ENCODE measurements at regions not wholly inside any gene's neighbourhood (a gene's known extent, or its start where the extent isn't known, plus 50 kb on each side); places are given as distances from the start of the nearest gene placed in this dataset.

- intact Hi-C loops (cut with micrococcal nuclease), result no loop called here
- DNase-seq (ENCODE audit: unreplicated experiment), result no peak
- H3K9me3 Mint-ChIP-seq (ENCODE audit: unreplicated experiment), result no peaks in the 10 kb centered on the region
- ChIA-PET CTCF (no interaction called here), POLR2A (no interaction called here)
- H3K36me3 Mint-ChIP-seq (ENCODE audit: insufficient read depth, unreplicated experiment), result no peaks in the 10 kb centered on the region
- H3K27ac Mint-ChIP-seq (ENCODE audit: low read depth, unreplicated experiment), result no peak overlapping the region
- H3K4me3 Mint-ChIP-seq (ENCODE audit: unreplicated experiment), result no peak overlapping the region
- H3K27me3 Mint-ChIP-seq (ENCODE audit: insufficient read depth, unreplicated experiment), result no peaks in the 10 kb centered on the region
- TF ChIP-seq, protein P1, sequence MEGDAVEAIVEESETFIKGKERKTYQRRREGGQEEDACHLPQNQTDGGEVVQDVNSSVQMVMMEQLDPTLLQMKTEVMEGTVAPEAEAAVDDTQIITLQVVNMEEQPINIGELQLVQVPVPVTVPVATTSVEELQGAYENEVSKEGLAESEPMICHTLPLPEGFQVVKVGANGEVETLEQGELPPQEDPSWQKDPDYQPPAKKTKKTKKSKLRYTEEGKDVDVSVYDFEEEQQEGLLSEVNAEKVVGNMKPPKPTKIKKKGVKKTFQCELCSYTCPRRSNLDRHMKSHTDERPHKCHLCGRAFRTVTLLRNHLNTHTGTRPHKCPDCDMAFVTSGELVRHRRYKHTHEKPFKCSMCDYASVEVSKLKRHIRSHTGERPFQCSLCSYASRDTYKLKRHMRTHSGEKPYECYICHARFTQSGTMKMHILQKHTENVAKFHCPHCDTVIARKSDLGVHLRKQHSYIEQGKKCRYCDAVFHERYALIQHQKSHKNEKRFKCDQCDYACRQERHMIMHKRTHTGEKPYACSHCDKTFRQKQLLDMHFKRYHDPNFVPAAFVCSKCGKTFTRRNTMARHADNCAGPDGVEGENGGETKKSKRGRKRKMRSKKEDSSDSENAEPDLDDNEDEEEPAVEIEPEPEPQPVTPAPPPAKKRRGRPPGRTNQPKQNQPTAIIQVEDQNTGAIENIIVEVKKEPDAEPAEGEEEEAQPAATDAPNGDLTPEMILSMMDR (IDR thresholded peaks at IDR 0.05; ENCODE audit: unreplicated experiment), result no peak
- no TSS peak for BruUV-seq (replicated peaks)
- no peaks in the 10 kb centered on the region for H3K4me1 Mint-ChIP-seq (ENCODE audit: insufficient read depth, unreplicated experiment)
These were observed 238.8 kb upstream of the MYT1L start for GRCh38 chr2:2569836-2570235.

DNA sequence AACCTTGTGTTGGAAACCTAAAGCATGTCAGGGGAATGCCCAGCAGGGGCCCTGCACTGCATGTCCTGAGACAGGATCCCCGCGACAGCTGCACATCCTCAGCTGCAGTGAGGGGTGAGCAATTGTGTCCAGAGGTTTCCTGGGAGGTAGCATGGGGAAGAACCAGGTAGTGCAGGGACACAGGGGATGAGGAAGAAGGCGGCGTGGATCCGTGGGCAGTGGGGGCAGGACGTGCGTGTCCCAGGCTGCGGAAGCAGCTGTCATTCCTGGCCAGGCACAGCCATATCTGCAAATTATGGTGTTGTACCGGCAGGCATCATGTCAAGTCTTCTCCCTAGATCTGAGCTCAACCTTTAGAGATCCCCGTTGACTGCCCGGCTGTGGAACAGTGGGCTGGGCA, 238.2 kb upstream of the MYT1L start:
- Mint-ChIP-seq H3K4me3 (ENCODE audit: unreplicated experiment) (no peak overlapping the region), H3K27ac (ENCODE audit: low read depth, unreplicated experiment) (no peak overlapping the region), H3K4me1 (ENCODE audit: insufficient read depth, unreplicated experiment) (no peaks in the 10 kb centered on the region), H3K9me3 (ENCODE audit: unreplicated experiment) (no peaks in the 10 kb centered on the region), H3K36me3 (ENCODE audit: insufficient read depth, unreplicated experiment) (no peaks in the 10 kb centered on the region), H3K27me3 (ENCODE audit: insufficient read depth, unreplicated experiment) (no peaks in the 10 kb centered on the region)
- no peak for DNase-seq (ENCODE audit: unreplicated experiment)
- ChIA-PET CTCF (no interaction called here), POLR2A (no interaction called here)
- no TSS peak for BruUV-seq (replicated peaks)
- TF ChIP-seq, protein P1 (IDR thresholded peaks at IDR 0.05; ENCODE audit: unreplicated experiment), result no peak
- intact Hi-C loops (cut with micrococcal nuclease), result no loop called here

GRCh38 chr2:2568411-2568810, 237.3 kb upstream of the MYT1L start:
- DNase-seq (ENCODE audit: unreplicated experiment), result no peak
- TF ChIP-seq, protein P1 (IDR thresholded peaks at IDR 0.05; ENCODE audit: unreplicated experiment), result no peak
- no peak overlapping the region for H3K4me3 Mint-ChIP-seq (ENCODE audit: unreplicated experiment)

DNA sequence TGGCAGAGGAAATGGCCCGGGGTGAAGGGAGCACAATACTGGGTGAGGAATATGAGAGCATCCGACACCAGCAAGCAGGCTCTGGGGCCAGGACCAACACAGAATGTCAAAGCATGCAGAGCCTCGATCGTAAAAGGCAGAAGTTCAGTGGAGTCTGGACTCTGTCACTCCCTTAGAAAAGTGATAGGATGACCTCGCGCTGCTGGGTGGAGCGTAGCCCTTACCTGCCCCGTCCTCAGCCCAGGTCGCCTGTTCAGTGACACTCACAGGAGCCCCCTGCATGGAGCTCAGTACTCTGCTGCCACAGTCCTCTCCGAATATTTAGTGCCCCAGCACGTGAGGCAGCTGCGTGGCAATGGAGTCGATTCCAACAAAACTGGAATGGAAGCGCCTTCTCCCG, 236.7 kb upstream of the MYT1L start:
- no TSS peak for BruUV-seq (replicated peaks)
- H3K4me3 Mint-ChIP-seq (ENCODE audit: unreplicated experiment), result no peak overlapping the region
- no peak for DNase-seq (ENCODE audit: unreplicated experiment)
- H3K27me3 Mint-ChIP-seq (ENCODE audit: insufficient read depth, unreplicated experiment), result no peaks in the 10 kb centered on the region
- TF ChIP-seq, protein P1 (IDR thresholded peaks at IDR 0.05; ENCODE audit: unreplicated experiment), result no peak
- H3K27ac Mint-ChIP-seq (ENCODE audit: low read depth, unreplicated experiment), result no peak overlapping the region
- CTCF ChIA-PET, result interaction anchor here (0.7 to 1.0 kb wide), 3 partner anchors 14 to 49 kb away, joined by 3 to 4 read pairs (median 4); no protein-coding TSS in a partner anchor
- H3K9me3 Mint-ChIP-seq (ENCODE audit: unreplicated experiment), result peaks cover 8% of the 10 kb centered on the region
- no peaks in the 10 kb centered on the region for H3K36me3 Mint-ChIP-seq (ENCODE audit: insufficient read depth, unreplicated experiment)
- no peaks in the 10 kb centered on the region for H3K4me1 Mint-ChIP-seq (ENCODE audit: insufficient read depth, unreplicated experiment)
- POLR2A ChIA-PET, result no interaction called here
- intact Hi-C loops (cut with micrococcal nuclease), result no loop called here

More at GRCh38 chr2:2568411-2568810, 237.3 kb upstream of the MYT1L start:
- Mint-ChIP-seq H3K36me3 (ENCODE audit: insufficient read depth, unreplicated experiment) (no peaks in the 10 kb centered on the region), H3K27me3 (ENCODE audit: insufficient read depth, unreplicated experiment) (no peaks in the 10 kb centered on the region), H3K4me1 (ENCODE audit: insufficient read depth, unreplicated experiment) (no peaks in the 10 kb centered on the region), H3K9me3 (ENCODE audit: unreplicated experiment) (peaks cover 3% of the 10 kb centered on the region), H3K27ac (ENCODE audit: low read depth, unreplicated experiment) (no peak overlapping the region)
- POLR2A ChIA-PET, result no interaction called here
- intact Hi-C loops (cut with micrococcal nuclease), result no loop called here
- BruUV-seq (replicated peaks), result no TSS peak
- CTCF ChIA-PET, result no interaction called here

Measured in MCF 10A (cell line).